ENCODE measurements at regions not wholly inside any gene's neighbourhood (a gene's known extent, or its start where the extent isn't known, plus 50 kb on each side); places are given as distances from the start of the nearest gene placed in this dataset.

GRCh38 chr13:105863300-105863920, 672.1 kb downstream of the EFNB2 start:
- H3K9me3 ChIP-seq (ENCODE audit: insufficient read depth, low read length, severe bottlenecking) = peaks cover 2% of the 10 kb centered on the region
- no peak overlapping the region for H3K4me3 ChIP-seq (ENCODE audit: low read depth in 1 of 2, low read length in 2 of 2)
- ATAC-seq (ENCODE audit: insufficient read depth, low read depth) (no peak), DNase-seq (no peak)
- H3K27me3 ChIP-seq (ENCODE audit: insufficient read depth, low read length, poor library complexity) = no peaks in the 10 kb centered on the region
- TF ChIP-seq EZH2 (IDR thresholded peaks at IDR 0.05; ENCODE audit: borderline replicate concordance, low read depth, low read length, severe bottlenecking) = no peak
- TF ChIP-seq, protein P1, sequence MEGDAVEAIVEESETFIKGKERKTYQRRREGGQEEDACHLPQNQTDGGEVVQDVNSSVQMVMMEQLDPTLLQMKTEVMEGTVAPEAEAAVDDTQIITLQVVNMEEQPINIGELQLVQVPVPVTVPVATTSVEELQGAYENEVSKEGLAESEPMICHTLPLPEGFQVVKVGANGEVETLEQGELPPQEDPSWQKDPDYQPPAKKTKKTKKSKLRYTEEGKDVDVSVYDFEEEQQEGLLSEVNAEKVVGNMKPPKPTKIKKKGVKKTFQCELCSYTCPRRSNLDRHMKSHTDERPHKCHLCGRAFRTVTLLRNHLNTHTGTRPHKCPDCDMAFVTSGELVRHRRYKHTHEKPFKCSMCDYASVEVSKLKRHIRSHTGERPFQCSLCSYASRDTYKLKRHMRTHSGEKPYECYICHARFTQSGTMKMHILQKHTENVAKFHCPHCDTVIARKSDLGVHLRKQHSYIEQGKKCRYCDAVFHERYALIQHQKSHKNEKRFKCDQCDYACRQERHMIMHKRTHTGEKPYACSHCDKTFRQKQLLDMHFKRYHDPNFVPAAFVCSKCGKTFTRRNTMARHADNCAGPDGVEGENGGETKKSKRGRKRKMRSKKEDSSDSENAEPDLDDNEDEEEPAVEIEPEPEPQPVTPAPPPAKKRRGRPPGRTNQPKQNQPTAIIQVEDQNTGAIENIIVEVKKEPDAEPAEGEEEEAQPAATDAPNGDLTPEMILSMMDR (IDR thresholded peaks at IDR 0.05; ENCODE audit: borderline replicate concordance, extremely low read depth, low read length, poor library complexity, severe bottlenecking) = no peak
- no peaks in the 10 kb centered on the region for H3K4me1 ChIP-seq (ENCODE audit: insufficient read depth, low read length)
- H3K4me2 ChIP-seq (ENCODE audit: insufficient read depth, low read length) = no peak overlapping the region
- no peaks in the 10 kb centered on the region for H4K20me1 ChIP-seq (ENCODE audit: insufficient read depth, low read length)
- no peaks in the 10 kb centered on the region for H3K79me2 ChIP-seq (ENCODE audit: insufficient read depth, low read length)
- no peak overlapping the region for H3K9ac ChIP-seq (ENCODE audit: low read depth, low read length)
- H3K36me3 ChIP-seq (ENCODE audit: insufficient read depth, low read length) = no peaks in the 10 kb centered on the region
- no peak overlapping the region for H2AFZ ChIP-seq (ENCODE audit: low read depth, low read length)
- H3K27ac ChIP-seq (ENCODE audit: low read length) = no peak overlapping the region

- DNase-seq (no peak), ATAC-seq (ENCODE audit: insufficient read depth, low read depth) (no peak)
- no peaks in the 10 kb centered on the region for H3K9me3 ChIP-seq (ENCODE audit: insufficient read depth, low read length, severe bottlenecking)
- no peak overlapping the region for H3K4me2 ChIP-seq (ENCODE audit: insufficient read depth, low read length)
- no peak overlapping the region for H2AFZ ChIP-seq (ENCODE audit: low read depth, low read length)
- no peaks in the 10 kb centered on the region for H3K27me3 ChIP-seq (ENCODE audit: insufficient read depth, low read length, poor library complexity)
- no peak for TF ChIP-seq EZH2 (IDR thresholded peaks at IDR 0.05; ENCODE audit: borderline replicate concordance, low read depth, low read length, severe bottlenecking)
- TF ChIP-seq, protein P1 (IDR thresholded peaks at IDR 0.05; ENCODE audit: borderline replicate concordance, extremely low read depth, low read length, poor library complexity, severe bottlenecking) = no peak
- H3K4me3 ChIP-seq (ENCODE audit: low read depth in 1 of 2, low read length in 2 of 2) = no peak overlapping the region
- H3K4me1 ChIP-seq (ENCODE audit: insufficient read depth, low read length) = peaks cover 2% of the 10 kb centered on the region; the same call in 1 of the 2 replicates
- H3K36me3 ChIP-seq (ENCODE audit: insufficient read depth, low read length) = no peaks in the 10 kb centered on the region
- no peaks in the 10 kb centered on the region for H4K20me1 ChIP-seq (ENCODE audit: insufficient read depth, low read length)
- no peak overlapping the region for H3K9ac ChIP-seq (ENCODE audit: low read depth, low read length)
- H3K79me2 ChIP-seq (ENCODE audit: insufficient read depth, low read length) = no peaks in the 10 kb centered on the region
- H3K27ac ChIP-seq (ENCODE audit: low read length) = no peak overlapping the region
Observed at GRCh38 chr13:105848494-105848893, 687.0 kb downstream of the EFNB2 start.

DNA sequence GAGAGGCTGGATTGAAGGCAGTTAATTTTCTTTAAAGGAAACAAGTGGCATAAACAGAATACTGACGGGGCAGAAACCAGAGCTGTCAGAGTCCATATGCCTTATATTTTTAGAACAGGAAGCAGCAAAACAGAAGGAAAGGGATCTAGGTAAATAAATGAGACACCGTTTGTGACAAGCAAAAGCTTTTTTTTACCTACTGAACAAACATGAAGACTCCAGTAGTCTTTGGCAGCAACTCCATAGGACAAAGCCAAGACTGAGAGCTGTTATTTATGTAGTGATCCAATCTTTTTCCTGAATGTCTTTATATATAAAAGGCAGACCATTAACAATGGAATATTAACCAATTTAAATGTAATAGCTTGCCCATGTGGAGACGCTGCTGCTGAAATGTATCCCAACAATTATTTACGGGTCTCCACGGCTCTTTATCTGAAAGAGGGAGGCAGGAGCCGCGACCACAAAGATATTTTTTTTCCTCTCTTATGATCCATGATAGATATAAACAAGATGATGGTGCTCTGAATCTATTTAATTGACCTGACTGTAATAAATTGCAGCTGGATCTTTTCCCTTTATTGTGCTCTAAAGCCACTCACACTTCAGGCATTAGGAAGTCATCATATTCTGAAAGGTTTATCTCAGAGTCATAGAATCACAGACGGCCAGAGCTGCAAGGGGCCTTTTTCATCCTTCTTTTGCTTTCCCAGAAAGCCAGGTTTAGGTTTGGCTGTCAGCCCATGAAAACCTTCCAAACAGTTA, 687.8 kb downstream of the EFNB2 start:
- Histone ChIP-seq H3K4me2 (ENCODE audit: insufficient read depth, low read length) (no peak overlapping the region), H3K79me2 (ENCODE audit: insufficient read depth, low read length) (no peaks in the 10 kb centered on the region), H3K4me3 (ENCODE audit: low read depth in 1 of 2, low read length in 2 of 2) (no peak overlapping the region), H3K9me3 (ENCODE audit: insufficient read depth, low read length, severe bottlenecking) (no peaks in the 10 kb centered on the region), H3K36me3 (ENCODE audit: insufficient read depth, low read length) (no peaks in the 10 kb centered on the region), H3K27ac (ENCODE audit: low read length) (no peak overlapping the region), H2AFZ (ENCODE audit: low read depth, low read length) (no peak overlapping the region), H3K4me1 (ENCODE audit: insufficient read depth, low read length) (peaks cover 5% of the 10 kb centered on the region; the same call in 1 of the 2 replicates), H3K9ac (ENCODE audit: low read depth, low read length) (no peak overlapping the region), H3K27me3 (ENCODE audit: insufficient read depth, low read length, poor library complexity) (no peaks in the 10 kb centered on the region), H4K20me1 (ENCODE audit: insufficient read depth, low read length) (no peaks in the 10 kb centered on the region)
- DNase-seq = no peak
- TF ChIP-seq, protein P1 (IDR thresholded peaks at IDR 0.05; ENCODE audit: borderline replicate concordance, extremely low read depth, low read length, poor library complexity, severe bottlenecking) = no peak
- TF ChIP-seq EZH2 (IDR thresholded peaks at IDR 0.05; ENCODE audit: borderline replicate concordance, low read depth, low read length, severe bottlenecking) = no peak
- no peak for ATAC-seq (ENCODE audit: insufficient read depth, low read depth)
